Endodermal cell (in vitro differentiated cells): ENCODE measurements at regions not wholly inside any gene's neighbourhood (a gene's known extent, or its start where the extent isn't known, plus 50 kb on each side); places are given as distances from the start of the nearest gene placed in this dataset.
A peak's percentile ranks its signal among the peaks of the same experiment; 100 is the strongest.
"Not testable (repeated sequence)": the region's sequence is repeated elsewhere in the genome, so short reads cannot be mapped to it uniquely, and the experiment has no call there.

Source experiments
- DNase-seq: peaks from one replicate; pipeline ENCODE4 v3.0.0-alpha.2; 2017
- H3K27ac ChIP-seq: 2 replicates; pipeline ENCODE4 v1.5.1; 2013; ENCODE audit warnings: mild to moderate bottlenecking, low read depth, low read length, moderate library complexity
- H3K27me3 ChIP-seq: 2 replicates; pipeline ENCODE4 v1.6.1; 2013; ENCODE audit warnings: mild to moderate bottlenecking, low read length, moderate library complexity; ENCODE audit not compliant: insufficient read depth, control insufficient read depth, poor library complexity, severe bottlenecking
- H3K36me3 ChIP-seq: 2 replicates; pipeline ENCODE4 v1.7.0; 2013; ENCODE audit warnings: mild to moderate bottlenecking, low read length, moderate library complexity; ENCODE audit not compliant: control insufficient read depth, insufficient read depth
- H3K4me1 ChIP-seq: one replicate; pipeline ENCODE4 v1.7.0; 2013; ENCODE audit warnings: low read length; ENCODE audit not compliant: control insufficient read depth, insufficient read depth
- H3K4me3 ChIP-seq: 2 replicates; pipeline ENCODE4 v1.5.1; 2013; ENCODE audit warnings: mild to moderate bottlenecking, low read length, moderate library complexity
- H3K9ac ChIP-seq: 2 replicates; pipeline ENCODE4 v1.6.1; 2013; ENCODE audit warnings: mild to moderate bottlenecking, low read length, moderate library complexity; ENCODE audit not compliant: poor library complexity, severe bottlenecking; ENCODE audit errors: extremely low read depth
- H3K9me3 ChIP-seq: 2 replicates; pipeline ENCODE4 v1.6.1; 2013; ENCODE audit warnings: mild to moderate bottlenecking, low read length, moderate library complexity; ENCODE audit not compliant: control insufficient read depth
- H3K27ac Mint-ChIP-seq: 2 replicates; pipeline ENCODE4 v1.8.0; 2020; ENCODE audit warnings: mixed read lengths
- H3K27me3 Mint-ChIP-seq: 2 replicates; pipeline ENCODE4 v1.8.0; 2021; ENCODE audit warnings: mild to moderate bottlenecking, mixed read lengths; ENCODE audit not compliant: insufficient read depth
- H3K36me3 Mint-ChIP-seq: 2 replicates; pipeline ENCODE4 v1.8.0; 2020; ENCODE audit warnings: low read depth, mixed read lengths
- H3K4me1 Mint-ChIP-seq: 2 replicates; pipeline ENCODE4 v1.8.0; 2020; ENCODE audit warnings: mixed read lengths
- H3K4me3 Mint-ChIP-seq: 2 replicates; pipeline ENCODE4 v1.8.0; 2020; ENCODE audit warnings: mild to moderate bottlenecking, moderate library complexity, mixed read lengths
- H3K9me3 Mint-ChIP-seq: 2 replicates; pipeline ENCODE4 v1.8.0; 2020; ENCODE audit warnings: mild to moderate bottlenecking, mixed read lengths
- WGBS, 2 experiments: methylation state at CpG; one replicate each; pipeline versions ENCODE4 v1.1.5 to v1.1.7; 2013; ENCODE audit warnings: missing lambda C conversion rate in 2 of 2, mixed read lengths in 1 of 2; ENCODE audit not compliant: insufficient coverage in 1 of 2, insufficient read length in 1 of 2; 5-methylcytosine and 5-hydroxymethylcytosine counted together

- H3K9ac ChIP-seq, H3K27ac ChIP-seq, H3K27ac Mint-ChIP-seq, H3K36me3 Mint-ChIP-seq, H3K4me1 ChIP-seq, H3K36me3 ChIP-seq: not testable (repeated sequence)
- Histone ChIP-seq H3K4me3 (peak overlapping the region; percentile 19), H3K9me3 (peaks cover 18% of the 10 kb centered on the region), H3K27me3 (peaks cover 58% of the 10 kb centered on the region)
- 13 to 16% methylated on average over 26 to 33 of the region's 35 CpGs for WGBS, 2 experiments
- peaks cover 20% of the 10 kb centered on the region for H3K4me1 Mint-ChIP-seq
- H3K4me3 Mint-ChIP-seq: peak overlapping the region; percentile 64
- H3K9me3 Mint-ChIP-seq: peaks cover 29% of the 10 kb centered on the region
- peak; percentile 67 for DNase-seq
- H3K27me3 Mint-ChIP-seq: peaks cover 55% of the 10 kb centered on the region
These were observed 1609.3 kb downstream of the SPATA31A7 start for GRCh38 chr9:62798884-62799850.

- WGBS, 2 experiments: 6 to 10% methylated on average over 8 to 36 of the region's 36 CpGs
- not testable (repeated sequence) for H3K9ac ChIP-seq, H3K36me3 Mint-ChIP-seq, H3K27ac Mint-ChIP-seq, H3K36me3 ChIP-seq, H3K4me1 ChIP-seq, H3K27ac ChIP-seq
- Histone ChIP-seq H3K9me3 (peaks cover 18% of the 10 kb centered on the region), H3K27me3 (peaks cover 65% of the 10 kb centered on the region), H3K4me3 (peak overlapping the region; percentile 66)
- Mint-ChIP-seq H3K27me3 (peaks cover 62% of the 10 kb centered on the region), H3K4me1 (peaks cover 20% of the 10 kb centered on the region), H3K9me3 (peaks cover 29% of the 10 kb centered on the region), H3K4me3 (peak overlapping the region; percentile 64)
- peak; percentile 89 for DNase-seq
These were observed 1610.1 kb downstream of the SPATA31A7 start for GRCh38 chr9:62799851-62800371.

DNA sequence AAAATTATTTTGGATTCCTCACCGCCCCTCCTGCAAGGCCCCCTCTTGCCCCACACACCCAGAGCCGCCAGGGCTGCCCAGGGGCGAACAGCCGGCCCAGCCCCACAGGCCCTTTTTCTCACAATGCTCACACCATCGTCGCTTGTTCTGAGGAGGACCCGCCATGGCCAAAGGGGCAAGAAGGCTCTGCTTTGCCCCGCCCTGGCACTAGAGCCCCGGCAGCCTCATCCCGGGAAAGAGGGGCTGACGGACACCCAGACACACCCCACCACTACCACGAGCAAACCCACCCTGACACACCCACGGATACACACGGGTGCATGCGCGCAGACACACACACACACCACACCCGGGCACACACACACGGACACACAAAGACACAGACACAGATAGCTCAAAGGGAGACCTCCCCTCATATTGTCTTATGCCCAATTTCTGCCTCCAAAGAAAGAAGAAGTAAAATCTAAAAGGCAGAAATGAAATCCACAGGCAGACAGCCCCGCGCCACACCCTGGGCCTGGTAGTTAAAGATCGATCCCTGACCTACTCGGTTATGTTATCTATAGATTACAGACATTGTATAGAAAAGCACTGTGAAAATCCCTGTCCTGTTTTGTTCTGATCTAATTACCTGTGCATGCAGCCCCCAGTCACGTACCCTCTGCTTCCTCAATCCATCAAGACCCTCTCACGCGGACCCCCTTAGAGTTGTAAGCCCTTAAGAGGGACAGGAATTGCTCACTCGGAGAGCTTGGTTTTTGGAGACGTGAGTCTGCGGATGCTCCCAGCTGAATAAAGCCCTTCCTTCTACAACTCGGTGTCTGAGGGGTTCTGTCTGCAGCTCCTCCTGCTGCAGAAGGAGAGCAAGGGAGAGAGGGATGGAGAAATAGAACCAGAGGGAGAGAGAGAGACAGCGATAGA, 1610.9 kb downstream of the SPATA31A7 start:
- peaks cover 30% of the 10 kb centered on the region for H3K9me3 Mint-ChIP-seq
- not testable (repeated sequence) for H3K27ac ChIP-seq, H3K9ac ChIP-seq, H3K27ac Mint-ChIP-seq, H3K36me3 Mint-ChIP-seq, H3K4me1 ChIP-seq, H3K36me3 ChIP-seq
- H3K4me3 Mint-ChIP-seq: peak overlapping the region; percentile 64
- Histone ChIP-seq H3K4me3 (peak overlapping the region; percentile 66), H3K9me3 (peaks cover 18% of the 10 kb centered on the region), H3K27me3 (peaks cover 73% of the 10 kb centered on the region)
- 17 to 21% methylated on average over 23 to 29 of the region's 30 CpGs for WGBS, 2 experiments
- peak; percentile 80 for DNase-seq
- peaks cover 70% of the 10 kb centered on the region for H3K27me3 Mint-ChIP-seq
- H3K4me1 Mint-ChIP-seq: peaks cover 20% of the 10 kb centered on the region

- peak overlapping the region; percentile 64 for H3K4me3 Mint-ChIP-seq
- peaks cover 77% of the 10 kb centered on the region for H3K27me3 Mint-ChIP-seq
- not testable (repeated sequence) for H3K4me1 ChIP-seq, H3K27ac Mint-ChIP-seq, H3K9ac ChIP-seq, H3K36me3 Mint-ChIP-seq, H3K27ac ChIP-seq, H3K36me3 ChIP-seq
- peaks cover 80% of the 10 kb centered on the region for H3K27me3 ChIP-seq
- 13 to 16% methylated on average over 14 to 15 of the region's 15 CpGs for WGBS, 2 experiments
- peaks cover 18% of the 10 kb centered on the region for H3K9me3 ChIP-seq
- peak; percentile 74 for DNase-seq
- peaks cover 20% of the 10 kb centered on the region for H3K4me1 Mint-ChIP-seq
- H3K9me3 Mint-ChIP-seq: peaks cover 30% of the 10 kb centered on the region
- H3K4me3 ChIP-seq: peak overlapping the region; percentile 66
These were observed 1611.6 kb downstream of the SPATA31A7 start for GRCh38 chr9:62801372-62801811.
